HG02938 (cell line): ENCODE measurements at regions not wholly inside any gene's neighbourhood (a gene's known extent, or its start where the extent isn't known, plus 50 kb on each side); places are given as distances from the start of the nearest gene placed in this dataset.

Experiments used
- ATAC-seq: cut with Tn5 transposase; IDR thresholded peaks from one replicate; pipeline ENCODE4 v1.9.1; 2021; ENCODE audit warnings: mild to moderate bottlenecking, moderate library complexity; ENCODE audit not compliant: unreplicated experiment

DNA sequence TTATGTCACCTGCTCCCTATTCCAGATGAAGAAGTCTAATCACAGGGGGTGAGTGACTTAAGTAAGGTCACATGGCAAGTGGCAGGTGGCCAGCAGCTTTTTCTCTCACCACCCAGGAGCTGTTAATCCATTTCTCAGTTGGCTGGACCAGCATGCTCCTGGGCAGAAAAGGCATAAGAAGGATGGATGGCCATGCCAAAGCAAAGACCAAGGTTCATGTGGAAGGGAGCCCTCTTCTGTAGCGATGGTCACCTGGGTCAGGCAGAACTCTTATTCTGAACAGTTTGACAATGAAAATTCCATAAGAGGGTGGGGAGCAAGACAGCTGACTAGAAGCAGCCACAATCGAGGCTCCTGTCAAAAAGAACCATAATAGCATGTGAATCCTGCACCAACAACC lies 538.1 kb downstream of the SUCLA2 start:
- ATAC-seq: no peak

- ATAC-seq: no peak
Observed at GRCh38 chr13:47461816-47462215, 539.3 kb downstream of the SUCLA2 start.

- ATAC-seq: no peak
Observed at GRCh38 chr13:47459512-47459911, 541.6 kb downstream of the SUCLA2 start.

DNA sequence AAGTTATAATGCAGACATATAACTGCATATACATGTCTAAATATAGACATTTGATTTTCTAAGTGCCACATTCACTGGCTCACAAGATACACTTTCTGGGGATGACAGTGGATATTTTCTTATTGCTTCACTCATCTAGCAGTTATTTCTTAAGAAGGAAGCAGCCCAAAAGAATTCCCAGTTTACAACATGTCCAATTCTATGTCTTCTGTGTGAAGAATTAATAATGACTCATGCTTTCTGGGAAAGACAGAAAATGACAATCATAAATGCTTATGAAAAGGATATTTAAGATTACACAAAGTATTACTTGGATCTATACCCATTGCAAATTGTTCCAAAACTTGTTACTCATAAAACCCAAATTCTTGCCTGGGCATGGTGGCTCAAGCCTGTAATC lies 543.4 kb downstream of the SUCLA2 start:
- no peak for ATAC-seq

DNA sequence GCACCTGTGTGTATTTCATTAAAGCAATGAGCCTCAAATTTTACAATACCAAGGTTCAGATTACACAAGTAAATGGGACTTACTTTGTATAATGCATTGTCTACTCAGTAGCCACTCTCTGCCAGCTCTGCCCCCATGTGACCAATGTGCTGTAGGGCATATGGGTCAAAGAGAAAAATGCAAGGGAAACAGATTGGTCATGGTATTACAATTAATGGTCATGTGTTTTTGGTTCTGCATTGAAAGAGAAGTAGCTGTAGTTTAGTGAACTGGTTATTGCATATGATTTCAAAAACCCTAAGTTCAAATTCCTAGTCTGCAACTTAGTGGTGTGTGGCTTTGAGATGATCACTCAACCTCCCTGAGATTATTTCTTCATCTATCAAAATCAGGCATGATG lies 545.4 kb downstream of the SUCLA2 start:
- ATAC-seq: no peak

GRCh38 chr13:47454986-47455385 lies 546.1 kb downstream of the SUCLA2 start:
- no peak for ATAC-seq

- ATAC-seq: no peak
Observed at GRCh38 chr13:47437406-47437805, 540.6 kb upstream of the HTR2A start.

- ATAC-seq: no peak
Observed at GRCh38 chr13:47433461-47434005, 536.7 kb upstream of the HTR2A start.

DNA sequence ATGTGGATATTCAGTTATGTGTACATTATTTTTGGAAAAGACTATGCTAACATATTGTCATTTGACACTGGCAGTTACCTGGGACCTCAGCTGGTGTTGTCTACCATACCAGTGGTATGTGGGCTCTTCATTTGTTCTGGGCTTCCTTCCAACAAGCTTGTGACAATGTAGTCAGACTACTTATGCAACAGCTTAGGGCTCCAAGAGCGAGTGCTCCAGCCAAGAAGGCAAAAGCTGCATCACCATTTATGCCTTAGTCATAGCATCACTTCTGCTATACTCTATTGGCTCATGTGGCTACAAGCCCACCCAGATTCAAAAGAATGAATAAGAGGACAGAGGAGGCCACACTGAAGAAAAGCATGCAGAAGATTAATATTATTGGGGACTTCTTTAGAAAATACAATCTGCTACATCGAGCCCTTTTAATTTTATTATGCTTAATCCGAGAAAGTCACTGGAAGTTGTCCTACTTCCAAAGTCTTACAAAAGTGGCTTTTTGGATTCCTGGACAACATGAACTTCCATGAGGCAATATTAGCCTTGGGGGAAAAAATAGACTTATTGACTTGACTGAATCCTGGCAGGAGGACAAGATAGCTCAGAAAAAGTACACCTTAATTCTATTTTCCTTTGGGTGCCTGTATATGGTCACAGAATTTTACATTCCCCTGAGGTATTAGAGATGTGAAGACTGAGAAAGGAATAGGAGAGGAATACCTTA lies 529.4 kb upstream of the HTR2A start:
- ATAC-seq: no peak

- no peak for ATAC-seq
Observed at GRCh38 chr13:47421525-47421924, 524.7 kb upstream of the HTR2A start.

DNA sequence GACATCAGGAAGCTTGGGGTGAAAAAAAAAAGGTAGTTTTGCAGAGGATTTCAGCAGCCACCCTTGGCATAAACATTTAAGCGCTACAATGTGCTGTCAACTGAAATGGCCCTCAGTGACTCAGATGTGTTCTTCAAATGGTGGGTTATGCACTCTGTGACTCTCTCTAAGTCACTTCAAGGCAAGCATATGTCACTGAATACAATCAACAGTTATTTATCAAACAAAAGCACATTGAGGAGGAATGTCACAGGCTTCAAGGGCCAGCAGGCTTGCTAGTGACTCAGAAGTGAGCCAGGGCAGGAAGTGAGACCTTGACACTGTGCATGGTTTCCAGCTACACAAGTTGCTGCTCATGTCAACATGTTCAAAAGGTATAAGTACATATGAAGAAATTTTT lies 523.7 kb upstream of the HTR2A start:
- ATAC-seq: no peak

DNA sequence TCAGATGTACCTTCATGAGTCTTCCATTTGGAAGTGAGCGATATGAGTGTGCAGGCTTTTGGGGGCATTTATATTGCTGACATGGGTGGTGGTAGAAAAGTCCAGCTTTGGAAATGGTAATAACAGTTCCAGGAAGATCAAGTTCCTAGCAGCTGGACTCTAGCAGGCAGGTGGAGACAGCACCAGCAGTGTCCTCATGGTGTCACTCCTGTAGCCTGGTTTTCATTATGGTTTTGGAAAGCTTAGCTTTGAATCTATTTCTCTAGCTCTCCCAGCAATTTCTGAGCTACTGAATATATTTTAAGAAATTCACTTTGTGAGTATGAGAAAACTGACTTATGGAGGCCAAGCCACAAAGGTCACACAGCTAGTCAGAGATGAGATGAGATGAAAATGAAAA lies 523.2 kb upstream of the HTR2A start:
- ATAC-seq: no peak

GRCh38 chr13:47418206-47418920 lies 521.5 kb upstream of the HTR2A start:
- ATAC-seq: no peak

DNA sequence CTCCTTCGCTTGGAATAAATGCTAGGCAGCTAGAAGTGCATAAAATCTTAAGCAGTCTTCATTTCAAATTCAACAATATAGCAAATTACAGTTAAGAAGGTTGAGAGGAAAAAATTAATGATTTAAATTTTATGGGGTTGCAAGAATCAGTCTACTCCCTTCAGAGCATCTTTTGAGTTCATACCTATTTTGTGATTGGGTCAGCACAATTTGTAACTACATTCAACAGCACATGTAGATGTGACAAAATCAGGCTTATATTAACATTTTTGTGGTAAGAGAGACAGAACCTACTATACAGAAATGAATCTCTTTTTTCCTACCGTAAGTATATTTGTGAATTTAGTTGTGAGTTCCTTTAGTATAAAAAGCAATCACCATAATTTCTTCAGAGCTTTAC lies 520.6 kb upstream of the HTR2A start:
- no peak for ATAC-seq

DNA sequence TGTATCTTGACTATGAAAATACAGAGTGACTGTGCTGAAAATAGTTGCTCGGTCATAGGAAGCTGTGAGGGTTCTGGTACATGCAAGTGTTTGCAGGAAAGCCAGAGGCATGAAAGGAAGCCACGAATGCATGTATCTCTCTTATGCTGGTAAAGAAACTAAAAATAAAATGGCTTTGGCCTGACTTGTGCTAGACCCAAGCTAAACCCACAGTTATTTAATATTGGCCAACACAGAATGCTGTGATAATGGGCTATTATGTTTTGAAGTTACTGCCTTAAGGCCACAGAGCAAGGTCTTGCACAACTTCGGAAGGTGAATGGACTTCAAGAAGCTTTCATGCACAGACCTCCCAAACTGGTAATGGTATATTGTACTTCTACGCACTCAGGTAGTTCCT lies 518.2 kb upstream of the HTR2A start:
- no peak for ATAC-seq

- no peak for ATAC-seq
Observed at GRCh38 chr13:47413526-47413925, 516.7 kb upstream of the HTR2A start.

- ATAC-seq: no peak
Observed at GRCh38 chr13:47413112-47413511, 516.3 kb upstream of the HTR2A start.

DNA sequence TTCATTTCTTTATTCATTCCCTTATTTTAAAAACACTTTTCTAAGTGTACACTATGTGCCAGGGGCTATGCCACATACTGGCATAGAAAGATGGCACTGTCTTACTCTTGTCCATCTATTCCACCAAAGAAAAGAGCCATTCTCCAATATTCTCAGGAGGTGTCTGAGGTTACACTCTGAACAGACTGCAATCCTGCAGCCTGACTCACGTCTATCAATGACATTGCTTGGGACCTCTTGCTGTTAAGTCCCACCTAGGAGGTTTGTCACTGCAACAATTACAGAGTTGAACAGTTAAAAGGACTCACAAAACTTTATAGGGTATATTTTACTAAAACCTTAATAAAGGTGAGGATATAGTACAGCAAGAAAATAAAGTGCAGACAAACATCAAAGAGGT lies 512.9 kb upstream of the HTR2A start:
- ATAC-seq: no peak

GRCh38 chr13:47408546-47409319 lies 511.9 kb upstream of the HTR2A start:
- no peak for ATAC-seq

DNA sequence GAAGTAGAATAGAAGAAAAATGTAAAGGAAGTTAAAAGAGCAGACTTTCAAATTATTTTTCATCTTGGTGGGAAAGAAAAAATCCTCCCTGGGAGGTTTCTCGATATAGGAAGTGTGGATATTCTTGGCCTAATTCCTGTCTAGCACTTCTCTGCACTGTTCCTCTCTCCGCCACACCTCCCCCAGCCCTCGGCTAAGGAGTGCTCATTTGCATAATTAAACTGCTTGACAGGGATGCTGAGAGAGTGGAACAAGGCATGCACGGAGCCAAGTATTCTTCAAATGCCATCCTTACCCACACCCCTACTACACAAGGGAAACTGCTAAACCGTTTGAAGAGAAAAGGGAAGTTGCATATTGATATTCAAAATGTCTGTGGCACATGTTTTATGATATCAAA lies 511.0 kb upstream of the HTR2A start:
- no peak for ATAC-seq

DNA sequence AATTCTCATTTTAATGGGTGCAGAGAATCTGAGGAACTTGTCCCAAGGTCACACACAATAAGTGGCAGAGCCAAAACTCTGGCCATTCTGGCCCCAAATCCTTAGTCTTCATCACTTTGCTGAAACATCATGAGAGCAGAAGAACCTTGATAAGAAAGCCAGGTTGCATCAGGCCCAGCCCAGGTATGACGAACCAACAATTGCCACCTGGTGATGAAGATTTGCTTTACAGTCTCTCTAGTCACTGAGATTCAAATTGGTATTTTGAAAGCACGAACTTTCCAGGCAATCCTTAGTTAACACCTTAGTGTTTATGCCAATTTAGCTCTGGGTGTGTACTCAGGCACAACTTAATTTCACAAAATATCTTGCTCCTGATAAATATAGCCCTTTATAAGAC lies 502.7 kb upstream of the HTR2A start:
- no peak for ATAC-seq

GRCh38 chr13:47397739-47398138 lies 500.9 kb upstream of the HTR2A start:
- no peak for ATAC-seq
